ENCODE measurements at regions not wholly inside any gene's neighbourhood (a gene's known extent, or its start where the extent isn't known, plus 50 kb on each side); places are given as distances from the start of the nearest gene placed in this dataset.

DNA sequence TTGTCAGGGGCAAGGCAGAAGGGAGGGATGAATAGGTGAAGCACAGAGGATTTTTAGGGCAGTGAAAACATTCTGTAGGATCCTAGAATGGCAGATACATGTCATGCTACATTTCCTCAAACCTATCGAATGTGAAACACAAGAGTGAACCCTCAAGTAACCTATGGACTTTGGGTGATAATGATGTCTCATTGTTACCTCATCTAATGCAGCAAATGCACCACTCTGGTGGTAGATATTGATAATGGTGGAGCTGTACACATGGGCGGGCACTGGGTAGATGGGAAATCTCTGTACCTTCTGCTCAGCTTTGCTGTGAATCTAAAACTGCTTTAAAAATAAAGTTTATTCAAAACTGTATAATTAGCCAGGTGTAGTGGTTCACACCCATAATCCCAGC is 95.2 kb upstream of the NCK2 start:
- DNase-seq, result no peak

DNA sequence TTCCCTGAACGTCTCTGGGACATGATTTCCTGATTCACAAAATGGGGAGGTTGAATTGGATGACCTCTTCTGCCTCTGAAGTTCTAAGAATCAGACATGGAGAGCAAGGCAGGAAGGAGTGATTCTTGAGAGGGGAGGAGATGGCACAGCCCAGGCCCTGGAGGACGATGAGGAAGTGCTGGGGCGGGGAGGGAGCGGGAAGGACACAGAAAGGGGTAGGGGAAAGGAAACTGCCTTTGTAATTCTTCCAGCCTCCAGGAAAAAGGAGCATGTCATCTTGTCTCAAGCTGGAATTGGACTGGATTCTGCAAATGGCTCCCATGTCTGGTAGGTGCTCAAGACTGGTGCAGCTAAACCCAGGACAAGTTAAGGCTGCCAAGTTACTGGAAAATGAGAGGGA is 97.0 kb upstream of the NCK2 start:
- DNase-seq, result no peak

DNA sequence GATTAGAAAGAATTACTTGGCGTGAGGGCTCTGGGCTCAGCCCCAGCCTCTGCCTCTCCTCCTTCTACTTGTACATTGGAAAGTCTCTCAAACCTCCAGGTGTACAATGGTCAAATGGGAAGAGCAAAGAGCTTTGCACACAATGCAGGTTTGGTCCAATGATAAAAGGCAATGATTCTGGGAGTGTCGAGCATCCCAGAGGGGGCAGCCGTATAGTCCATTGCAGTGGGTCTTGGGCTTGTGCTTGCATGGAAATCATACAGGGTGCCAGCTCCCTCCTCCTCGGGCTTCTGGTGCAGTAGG is 98.0 kb upstream of the NCK2 start:
- DNase-seq, result no peak

DNA sequence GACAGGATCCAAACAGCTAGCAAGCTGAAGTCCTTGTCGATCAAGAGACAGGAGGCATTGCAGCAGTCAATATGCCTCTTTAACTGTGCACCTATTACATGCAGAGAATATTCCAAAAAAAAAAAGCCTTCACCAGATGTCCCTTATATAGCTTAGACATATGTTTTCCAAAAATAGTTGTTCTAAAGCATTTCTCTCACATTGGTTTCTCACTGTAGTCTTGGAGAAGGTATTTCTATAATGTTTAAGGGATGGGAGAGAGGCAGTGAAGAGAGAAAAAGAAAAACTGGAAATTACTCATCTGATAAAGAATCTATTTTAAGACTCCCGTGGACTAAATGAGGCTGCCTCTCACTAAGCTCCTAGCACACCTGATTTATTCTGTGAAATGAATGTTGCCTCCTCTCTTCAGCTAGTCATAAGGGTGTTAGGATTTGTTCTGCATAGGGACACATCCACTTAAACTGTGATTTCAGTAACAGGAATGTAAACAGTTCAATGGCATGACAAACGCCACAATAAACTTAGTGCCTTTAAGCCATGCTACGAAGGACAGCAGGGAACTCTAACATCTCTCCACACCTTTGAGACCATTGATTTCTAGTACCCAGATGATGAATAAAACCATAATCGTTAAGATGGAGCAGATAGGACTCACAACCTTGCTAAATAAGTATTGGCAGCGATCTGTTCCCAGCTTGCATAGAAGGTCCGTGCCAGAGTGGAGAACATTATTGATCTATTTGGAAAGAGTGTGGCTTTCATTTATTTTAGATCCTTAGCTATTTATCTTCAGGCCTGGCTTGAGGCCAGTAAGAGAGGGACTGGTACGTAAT is 98.6 kb upstream of the NCK2 start:
- DNase-seq, result no peak

DNA sequence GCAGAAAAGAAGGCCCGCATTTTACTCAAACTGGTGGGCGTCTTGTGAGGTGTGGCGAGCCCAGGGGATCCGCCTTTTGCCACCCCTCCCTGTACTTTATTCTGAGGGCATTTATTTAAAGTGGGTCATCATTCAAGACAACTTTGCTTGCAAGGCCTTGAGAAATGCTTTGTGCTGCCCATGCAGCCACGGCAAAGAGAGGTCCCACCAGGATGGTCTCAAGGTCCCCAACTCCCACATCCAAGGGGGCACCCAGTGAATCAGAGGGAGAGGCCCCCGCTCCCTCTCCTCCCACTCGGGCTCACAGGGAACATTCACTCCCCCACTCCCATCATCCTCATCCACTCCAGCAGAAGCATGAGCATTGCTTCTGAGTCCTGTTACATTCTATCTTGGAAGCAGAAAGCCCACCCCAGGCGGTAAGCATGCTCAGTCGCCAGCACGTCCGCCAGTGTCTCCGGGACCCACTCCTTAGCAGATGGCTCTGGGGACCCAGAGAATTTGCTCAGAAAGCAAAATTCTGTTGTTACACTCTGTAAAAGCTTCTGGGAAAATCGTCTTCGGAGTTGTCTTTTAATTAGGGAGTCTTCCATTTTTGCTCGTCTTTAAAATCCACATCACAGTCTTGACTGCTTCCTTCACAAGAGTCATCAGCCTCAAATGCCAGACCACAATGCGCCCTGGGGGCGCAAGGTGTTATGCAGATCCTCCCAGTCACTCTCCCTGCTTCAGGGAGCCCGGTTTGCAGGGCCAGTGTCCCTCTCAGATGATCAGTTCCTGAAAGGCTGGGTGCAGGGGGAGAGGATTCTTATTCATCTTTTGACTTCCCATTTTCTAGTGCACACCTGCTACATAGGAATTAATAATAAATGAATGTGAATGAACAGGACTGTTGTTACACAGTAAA is 99.4 kb upstream of the NCK2 start:
- no peak for DNase-seq

DNA sequence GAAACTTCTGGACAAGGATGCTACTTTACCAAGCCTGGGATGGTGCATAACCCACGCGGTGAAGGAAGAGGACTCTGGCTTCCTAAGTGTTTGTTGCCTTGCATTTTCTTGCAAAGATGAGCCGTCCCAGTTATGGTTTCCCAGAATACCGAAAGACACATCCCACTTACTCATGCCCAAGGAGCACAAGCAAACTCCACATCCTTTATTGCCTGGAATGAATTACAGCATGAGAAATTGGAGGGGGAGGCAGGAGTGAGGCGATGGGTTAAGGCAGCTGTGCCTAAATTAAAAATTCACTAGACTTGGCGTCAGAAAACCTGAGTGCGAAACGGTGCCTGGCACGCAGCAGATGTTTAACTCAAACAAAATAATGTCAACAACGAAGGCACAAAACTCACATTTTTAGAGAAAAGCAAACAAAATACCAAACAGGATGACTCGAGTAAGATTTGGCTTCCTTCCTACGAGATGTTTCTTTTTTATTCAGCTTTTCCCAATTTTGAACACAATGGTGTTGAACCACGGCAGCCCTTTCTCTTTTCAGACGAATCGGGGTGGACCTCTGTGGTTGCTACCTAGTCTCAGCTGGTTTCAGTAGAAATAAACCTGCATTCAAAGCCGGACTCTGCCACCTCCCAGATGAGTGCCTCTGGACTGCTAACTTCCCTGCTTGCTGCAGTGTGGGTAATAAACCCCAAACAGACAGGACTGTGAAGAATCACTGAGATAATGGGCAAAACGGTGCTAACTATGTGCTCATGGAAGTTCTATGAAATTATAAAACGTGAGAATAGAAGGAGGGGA is 100.3 kb upstream of the NCK2 start:
- no peak for DNase-seq

DNA sequence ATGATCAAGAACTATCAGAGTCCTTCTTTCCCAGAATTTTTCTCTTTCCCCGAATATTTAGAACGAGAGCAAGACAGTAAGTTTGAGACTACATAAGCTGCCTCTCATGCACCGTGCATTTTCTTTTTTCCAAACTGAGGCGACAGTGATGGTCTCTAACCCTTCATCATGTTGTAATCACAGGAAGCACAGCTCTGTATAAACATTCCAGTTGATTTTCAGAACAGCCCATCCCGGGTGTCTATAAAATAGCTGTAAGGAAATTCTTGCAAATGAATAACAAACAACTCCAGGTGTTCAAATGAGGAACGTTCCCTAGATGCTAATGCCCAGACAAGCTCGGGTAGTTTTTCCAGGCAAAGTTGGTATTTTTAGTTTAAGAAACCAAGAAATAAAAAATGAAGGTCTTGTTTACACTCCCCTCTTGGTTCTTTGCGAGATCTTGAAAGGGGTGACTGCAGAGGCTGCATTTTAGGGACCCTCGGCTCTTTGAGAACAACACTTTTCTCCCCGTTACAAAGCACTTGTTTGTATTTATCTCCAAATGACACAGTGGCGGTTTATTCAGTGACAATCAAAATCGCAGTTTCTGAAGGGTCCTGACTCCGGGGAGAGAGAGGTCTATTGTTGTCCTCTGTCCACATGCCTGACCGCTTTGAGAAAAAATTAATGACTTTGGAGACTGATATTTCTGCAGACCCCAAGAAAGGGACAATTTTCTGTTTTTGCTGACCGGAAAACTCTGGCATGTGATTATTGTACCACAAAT is 101.1 kb upstream of the NCK2 start:
- DNase-seq, result no peak

DNA sequence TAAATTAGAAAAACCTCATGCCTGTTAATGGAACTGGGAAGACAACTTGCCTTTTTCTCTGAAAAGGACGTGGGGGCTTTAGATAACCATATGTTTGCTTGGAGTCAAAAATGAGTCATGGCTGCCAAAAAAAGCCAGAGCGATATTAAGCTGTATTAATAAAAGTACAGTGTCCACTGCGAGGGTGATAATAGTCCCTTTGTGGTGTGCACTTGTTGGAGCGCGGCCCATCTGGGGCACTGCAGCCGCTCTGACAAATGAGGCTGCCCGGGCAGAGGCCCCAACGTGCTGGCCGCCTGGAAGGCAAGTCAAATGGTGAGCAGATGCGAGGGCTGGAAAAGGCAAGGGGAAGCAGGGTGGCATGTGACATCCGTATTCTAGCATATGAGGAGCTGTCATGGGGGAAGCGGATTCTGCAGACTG is 103.3 kb upstream of the NCK2 start:
- DNase-seq, result peak; percentile 80

DNA sequence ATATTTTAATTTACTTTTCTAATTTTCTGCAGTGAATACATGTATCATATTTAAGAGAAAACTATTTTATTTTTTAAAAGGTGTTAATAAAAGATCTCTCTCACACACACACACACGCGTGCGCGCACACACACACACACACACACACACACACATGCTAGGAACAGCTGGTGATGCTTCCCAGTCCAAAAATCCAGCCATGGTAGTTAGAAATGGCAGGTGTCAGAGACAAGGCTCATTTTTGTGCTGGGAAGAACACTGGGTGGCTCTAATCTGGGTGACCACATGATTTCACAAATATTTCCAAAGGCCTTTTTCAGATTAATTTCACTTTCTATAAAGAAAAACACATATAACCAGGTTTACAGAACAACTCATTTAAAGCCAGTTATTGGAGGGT is 104.5 kb upstream of the NCK2 start:
- peak; percentile 38 for DNase-seq

DNA sequence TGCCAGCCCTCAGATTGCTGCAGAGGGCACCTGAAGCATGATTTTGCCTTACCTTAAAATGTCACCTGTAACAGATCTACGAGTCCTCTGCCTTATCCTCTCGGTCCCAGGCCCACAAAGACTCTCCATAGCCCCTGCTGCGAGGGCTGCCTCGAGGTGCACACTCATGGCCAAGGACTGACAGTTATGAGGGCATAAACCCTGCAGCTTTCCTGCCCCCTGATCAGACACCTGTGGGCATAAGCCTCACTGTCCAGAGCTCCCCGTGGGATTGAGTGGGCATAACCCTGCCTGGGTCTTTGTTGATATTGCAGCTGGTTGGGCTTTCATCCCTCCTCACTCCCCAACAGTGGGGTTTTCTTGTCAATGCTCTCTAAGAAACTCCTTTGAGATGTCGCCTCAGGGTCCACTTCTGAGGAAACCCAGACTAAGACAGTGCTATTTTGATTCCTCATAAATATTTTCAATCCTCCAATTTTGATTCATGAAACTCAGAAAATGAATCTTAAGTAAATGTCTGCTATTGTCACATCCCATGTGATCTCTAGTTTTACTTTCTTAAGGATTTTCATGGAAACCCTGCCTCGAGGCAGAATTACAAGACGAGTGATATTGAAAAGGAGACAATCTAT is 108.5 kb upstream of the NCK2 start:
- no peak for DNase-seq

DNA sequence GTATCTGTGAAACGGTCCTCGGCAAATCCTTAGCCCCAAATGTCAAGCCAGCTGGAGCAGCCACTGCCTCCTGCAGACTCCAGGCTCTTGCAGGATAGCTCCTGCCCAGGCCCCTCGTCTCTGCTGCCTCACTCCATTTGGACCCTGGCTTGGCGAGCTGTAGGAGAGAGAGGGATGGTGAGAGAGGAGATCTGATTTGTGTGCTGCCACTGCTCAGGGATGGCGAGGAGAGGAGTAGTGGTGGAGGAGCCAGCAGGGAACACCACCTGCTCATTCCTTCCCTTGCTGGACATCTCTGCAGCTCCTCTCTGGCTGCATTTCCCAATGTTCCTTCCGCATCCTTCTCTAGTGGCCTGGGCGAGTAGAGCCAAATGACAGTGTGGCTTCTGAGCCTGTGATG is 109.1 kb upstream of the NCK2 start:
- no peak for DNase-seq

DNA sequence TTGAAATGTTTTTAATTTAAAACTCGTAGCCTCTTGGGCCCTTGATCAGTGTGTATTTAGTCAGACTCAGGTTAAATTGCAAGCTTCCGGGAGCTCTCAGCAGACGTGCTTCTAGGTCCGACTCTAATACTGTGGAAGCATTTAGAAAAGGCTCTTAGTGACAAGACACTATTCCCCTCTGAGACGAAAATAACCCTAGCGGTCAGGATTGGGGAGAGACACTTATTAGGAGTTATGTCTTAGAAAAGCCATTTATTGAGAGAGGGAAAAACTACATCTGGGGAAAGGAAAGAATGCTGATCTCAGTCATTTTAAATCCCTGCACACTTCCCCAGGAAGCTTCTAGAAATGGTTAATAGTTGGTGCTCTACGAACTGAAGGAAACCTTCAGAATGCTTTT is 110.5 kb upstream of the NCK2 start:
- DNase-seq, result peak; percentile 23

DNA sequence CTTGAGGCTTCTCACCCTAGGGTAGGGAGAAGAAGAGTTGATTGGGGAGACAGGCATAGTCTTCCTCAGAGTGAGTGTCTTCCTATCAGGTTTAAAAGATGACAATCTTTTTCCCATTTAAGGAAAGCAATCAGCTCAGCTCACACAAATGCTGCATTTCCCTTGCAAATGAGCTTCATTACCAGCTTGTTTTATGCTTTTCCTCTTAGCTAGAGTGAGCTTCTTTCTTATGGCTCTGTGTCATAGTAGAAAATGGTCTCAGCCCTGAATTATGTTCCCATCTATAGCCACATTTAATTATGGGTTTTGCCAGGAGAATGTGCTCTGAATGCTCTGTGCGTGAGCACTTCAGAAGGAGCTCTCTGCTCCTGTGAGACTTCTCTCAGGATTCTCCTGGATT is 112.8 kb upstream of the NCK2 start:
- DNase-seq, result no peak

DNA sequence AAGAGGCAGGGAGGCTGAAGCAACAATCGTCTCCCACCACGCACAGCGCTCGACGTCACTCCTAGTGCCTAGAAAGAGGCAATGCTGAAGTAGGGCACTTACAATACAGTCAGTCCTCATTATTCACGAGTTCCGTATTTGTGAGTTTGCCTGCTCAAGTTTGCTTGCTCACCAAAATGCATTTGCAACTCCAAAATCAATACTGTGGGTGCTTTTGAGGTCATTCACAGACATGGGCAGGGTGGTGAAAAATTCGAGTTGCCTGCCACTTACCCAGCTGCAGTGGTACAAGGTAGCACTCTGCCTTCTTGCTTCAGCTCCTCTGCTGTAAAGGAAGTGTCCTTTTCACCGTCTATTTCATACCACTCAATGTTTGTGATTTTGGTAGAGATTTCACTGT is 113.7 kb upstream of the NCK2 start:
- no peak for DNase-seq

DNA sequence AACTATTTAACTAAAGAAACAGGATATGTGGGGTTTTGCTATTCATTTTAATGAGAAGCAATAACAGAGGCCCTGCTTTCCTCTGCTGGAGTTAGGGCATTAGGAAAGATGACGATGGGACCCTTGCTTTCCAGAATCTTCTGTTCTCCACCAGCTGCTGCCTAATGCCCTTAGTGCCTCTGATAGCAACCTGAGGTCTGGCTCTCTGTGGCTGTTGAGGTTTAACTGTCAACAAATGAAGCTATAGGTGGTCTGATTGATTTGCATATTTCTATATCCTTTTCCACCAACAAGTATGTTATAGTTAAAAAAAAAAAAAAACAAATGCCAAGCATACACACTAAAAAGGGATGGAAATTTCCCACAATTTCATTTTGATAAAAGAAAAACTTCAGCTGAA is 115.1 kb upstream of the NCK2 start:
- peak; percentile 21 for DNase-seq

DNA sequence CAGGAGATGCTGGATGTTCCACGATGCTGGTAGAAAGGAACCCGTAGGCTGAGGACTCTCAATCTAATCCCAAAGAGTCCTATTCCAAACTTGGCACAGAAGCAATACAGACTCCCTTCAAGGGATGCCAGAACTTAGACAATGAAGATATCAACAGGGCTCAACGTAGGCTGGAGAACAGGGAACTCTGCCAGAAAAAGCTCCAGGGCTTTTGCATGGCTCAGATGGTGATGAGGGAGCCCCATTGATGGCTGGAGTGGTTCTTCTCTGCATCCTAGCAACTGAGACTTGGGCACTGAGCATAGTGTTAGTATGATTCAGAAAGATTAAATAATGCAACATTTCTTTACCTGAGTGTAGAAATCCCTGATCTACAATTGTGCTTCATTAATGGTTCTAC is 117.2 kb upstream of the NCK2 start:
- no peak for DNase-seq

DNA sequence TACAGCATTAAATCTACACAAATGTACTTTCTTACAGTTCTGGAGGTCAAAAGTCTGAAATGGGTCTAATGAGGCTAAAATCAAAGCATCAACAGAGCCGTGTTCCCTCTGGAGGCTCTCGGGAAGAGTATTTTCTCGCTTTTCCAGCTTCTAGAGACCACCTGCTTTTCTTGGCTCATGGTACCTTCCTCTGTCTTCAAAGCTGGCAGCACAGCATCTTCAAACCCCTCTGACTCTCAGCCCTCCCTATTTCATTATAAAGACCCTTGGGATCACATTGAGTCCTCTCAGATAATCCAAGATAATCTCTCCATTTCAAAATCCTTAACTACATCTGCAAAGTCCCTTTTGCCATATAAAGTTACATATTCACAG is 117.8 kb upstream of the NCK2 start:
- no peak for DNase-seq

DNA sequence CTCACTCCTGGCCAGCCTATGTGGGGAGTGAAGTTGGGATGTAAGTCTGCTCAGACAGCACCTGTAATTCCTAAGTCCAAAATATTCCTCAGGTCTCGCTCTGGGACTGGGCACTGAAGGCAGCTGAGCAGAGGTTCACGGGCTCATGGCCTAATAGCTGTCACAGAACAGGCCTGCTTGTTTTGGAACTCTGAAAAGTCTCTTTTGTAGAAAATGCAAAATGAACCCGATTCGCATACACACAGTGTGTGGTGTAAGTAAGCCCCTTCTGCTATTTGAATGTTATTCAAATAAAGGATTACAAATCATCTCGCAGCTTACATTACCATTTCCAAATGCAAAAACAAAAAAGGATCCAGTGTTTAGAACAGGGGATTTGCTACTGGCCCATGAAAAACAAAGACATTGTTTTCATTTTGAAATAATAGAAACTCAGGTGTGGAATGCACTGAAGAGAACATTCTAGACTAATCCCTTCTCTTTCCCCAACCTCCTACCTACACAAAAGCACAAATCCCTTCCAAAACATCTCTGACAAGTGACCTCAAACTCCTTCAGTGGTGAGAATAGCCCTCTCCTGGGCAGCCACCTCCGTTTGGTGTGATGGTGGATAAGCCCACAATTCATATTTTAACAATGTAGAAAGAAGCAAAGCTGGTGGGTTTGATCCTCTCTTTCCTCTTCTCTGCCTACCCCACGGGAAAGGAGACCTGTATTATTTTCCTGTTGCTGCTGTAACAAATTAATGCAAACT is 118.3 kb upstream of the NCK2 start:
- no peak for DNase-seq

DNA sequence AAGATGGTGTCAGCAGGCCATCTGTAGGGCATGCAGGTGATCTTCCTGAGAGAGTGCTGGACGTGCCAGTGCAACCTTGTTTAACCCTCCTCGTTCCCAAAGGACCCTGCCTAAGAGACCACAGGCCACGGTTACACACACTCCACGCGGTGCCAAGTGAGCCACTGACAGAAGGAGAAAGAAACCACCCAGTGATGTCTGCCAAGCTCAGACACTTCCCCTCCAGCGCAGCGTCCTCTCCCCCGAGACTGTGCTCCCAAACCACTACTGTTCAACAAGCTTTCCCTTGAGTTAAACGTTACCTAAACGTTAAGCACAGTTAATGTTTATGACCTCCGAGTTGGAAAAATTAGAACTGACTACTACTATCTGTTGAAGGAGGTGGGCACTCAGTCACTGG is 119.1 kb upstream of the NCK2 start:
- no peak for DNase-seq

DNA sequence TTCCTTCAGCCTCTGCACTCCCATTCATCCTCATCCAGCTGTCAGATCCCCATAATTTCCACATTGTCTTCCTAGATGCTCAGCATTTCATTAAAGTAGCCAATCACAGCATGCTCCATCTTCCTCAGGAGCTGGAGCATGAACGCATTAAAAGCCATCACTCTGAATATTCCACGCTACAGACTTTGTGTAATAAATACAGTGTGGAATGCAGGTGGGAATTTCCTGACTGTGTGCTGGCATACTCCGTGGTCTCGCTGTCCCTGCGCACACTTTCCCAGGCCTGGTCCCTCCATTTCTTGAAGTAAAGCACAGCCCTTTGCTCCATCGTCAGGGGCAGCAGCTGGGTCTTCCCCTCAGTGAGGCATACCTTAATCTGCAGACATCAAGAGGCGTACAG is 123.7 kb upstream of the NCK2 start:
- no peak for DNase-seq

DNA sequence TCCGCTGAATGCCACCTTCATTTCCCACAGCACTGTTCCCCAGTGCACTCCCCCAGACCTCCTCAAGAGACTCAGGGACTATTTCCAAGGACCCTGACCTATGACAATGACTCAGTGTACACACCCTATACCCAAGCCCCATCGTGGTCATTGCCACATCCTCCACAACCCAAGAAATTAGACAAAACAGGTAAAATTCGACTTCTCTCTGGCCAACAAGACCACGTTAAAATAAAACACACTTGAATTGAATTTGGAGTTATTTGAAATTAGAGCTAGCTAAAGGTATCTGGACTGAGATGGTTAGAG is 126.4 kb upstream of the NCK2 start:
- no peak for DNase-seq
